SHP77 treated with DMSO at 0.1 percent for 48 hours (cell line): ENCODE measurements at regions not wholly inside any gene's neighbourhood (a gene's known extent, or its start where the extent isn't known, plus 50 kb on each side); places are given as distances from the start of the nearest gene placed in this dataset.
"Not testable (repeated sequence)": the region's sequence is repeated elsewhere in the genome, so short reads cannot be mapped to it uniquely, and the experiment has no call there.

Experiments
- DNase-seq: peaks from one replicate; lab custom pipeline; 2025; lab: John Stamatoyannopoulos, UW

- not testable (repeated sequence) for DNase-seq
Measured at GRCh38 chr10:78344257-78344656, 310.6 kb downstream of the RPS24 start.

- not testable (repeated sequence) for DNase-seq
Measured at GRCh38 chr10:78345515-78345914, 311.9 kb downstream of the RPS24 start.

- DNase-seq: no peak
Measured at GRCh38 chr10:78346721-78347120, 313.1 kb downstream of the RPS24 start.

- DNase-seq: no peak
Measured at GRCh38 chr10:78348411-78349164, 314.9 kb downstream of the RPS24 start.

- DNase-seq: no peak
Measured at GRCh38 chr10:78349165-78349516, 315.5 kb downstream of the RPS24 start.

GRCh38 chr10:78349911-78350663 lies 316.4 kb downstream of the RPS24 start:
- DNase-seq: no peak

- DNase-seq: no peak
Measured at GRCh38 chr10:78351283-78351682, 317.6 kb downstream of the RPS24 start.

GRCh38 chr10:78351809-78352208 lies 318.1 kb downstream of the RPS24 start:
- DNase-seq: no peak

GRCh38 chr10:78353636-78354035 lies 320.0 kb downstream of the RPS24 start:
- DNase-seq: no peak

- no peak for DNase-seq
Measured at GRCh38 chr10:78354101-78354500, 320.4 kb downstream of the RPS24 start.

- no peak for DNase-seq
Measured at GRCh38 chr10:78356291-78356900, 322.7 kb downstream of the RPS24 start.

- DNase-seq: no peak
Measured at GRCh38 chr10:78357141-78358063, 323.7 kb downstream of the RPS24 start.

- DNase-seq: no peak
Measured at GRCh38 chr10:78358351-78358750, 324.7 kb downstream of the RPS24 start.

- no peak for DNase-seq
Measured at GRCh38 chr10:78358982-78359381, 325.3 kb downstream of the RPS24 start.

GRCh38 chr10:78359640-78360091 lies 326.0 kb downstream of the RPS24 start:
- DNase-seq: no peak

- DNase-seq: no peak
Measured at GRCh38 chr10:78360284-78360683, 326.6 kb downstream of the RPS24 start.

- no peak for DNase-seq
Measured at GRCh38 chr10:78361031-78361430, 327.4 kb downstream of the RPS24 start.

- DNase-seq: no peak
Measured at GRCh38 chr10:78362406-78363022, 328.9 kb downstream of the RPS24 start.

GRCh38 chr10:78363190-78363589 lies 329.5 kb downstream of the RPS24 start:
- DNase-seq: no peak

- no peak for DNase-seq
Measured at GRCh38 chr10:78365694-78366093, 332.0 kb downstream of the RPS24 start.

- no peak for DNase-seq
Measured at GRCh38 chr10:78366663-78367411, 333.2 kb downstream of the RPS24 start.
